NCI-H345 treated with DMSO at 0.1 percent for 48 hours (cell line): ENCODE measurements at regions not wholly inside any gene's neighbourhood (a gene's known extent, or its start where the extent isn't known, plus 50 kb on each side); places are given as distances from the start of the nearest gene placed in this dataset.

Source experiments
- DNase-seq: peaks from one replicate; lab custom pipeline; 2025; ENCODE audit not compliant: unreplicated experiment; lab: John Stamatoyannopoulos, UW

- no peak for DNase-seq
These were observed 102.1 kb upstream of the MLIP start for GRCh38 chr6:54009052-54009654.

GRCh38 chr6:54010340-54011276 is 100.6 kb upstream of the MLIP start:
- no peak for DNase-seq

- DNase-seq = no peak
These were observed 100.0 kb upstream of the MLIP start for GRCh38 chr6:54011277-54011648.

- no peak for DNase-seq
These were observed 97.3 kb upstream of the MLIP start for GRCh38 chr6:54013966-54014365.

GRCh38 chr6:54014440-54014839 is 96.8 kb upstream of the MLIP start:
- DNase-seq = no peak

- DNase-seq = no peak
These were observed 93.4 kb upstream of the MLIP start for GRCh38 chr6:54017877-54018276.

- DNase-seq = no peak
These were observed 92.5 kb upstream of the MLIP start for GRCh38 chr6:54018722-54019121.

GRCh38 chr6:54019860-54020259 is 91.4 kb upstream of the MLIP start:
- DNase-seq = no peak

GRCh38 chr6:54020334-54020733 is 90.9 kb upstream of the MLIP start:
- DNase-seq = no peak

GRCh38 chr6:54026652-54027400 is 84.4 kb upstream of the MLIP start:
- DNase-seq = no peak

GRCh38 chr6:54028170-54028569 is 83.1 kb upstream of the MLIP start:
- no peak for DNase-seq

GRCh38 chr6:54029187-54029586 is 82.1 kb upstream of the MLIP start:
- no peak for DNase-seq

- DNase-seq = no peak
These were observed 80.1 kb upstream of the MLIP start for GRCh38 chr6:54031169-54031568.

GRCh38 chr6:54037277-54037779 is 73.9 kb upstream of the MLIP start:
- no peak for DNase-seq

GRCh38 chr6:54040545-54040944 is 70.7 kb upstream of the MLIP start:
- no peak for DNase-seq

GRCh38 chr6:54041239-54041638 is 70.0 kb upstream of the MLIP start:
- DNase-seq = no peak

- DNase-seq = no peak
These were observed 67.9 kb upstream of the MLIP start for GRCh38 chr6:54043360-54043759.

GRCh38 chr6:54044059-54044458 is 67.2 kb upstream of the MLIP start:
- no peak for DNase-seq

- no peak for DNase-seq
These were observed 62.5 kb upstream of the MLIP start for GRCh38 chr6:54048782-54049181.

- no peak for DNase-seq
These were observed 60.5 kb upstream of the MLIP start for GRCh38 chr6:54050750-54051149.

- no peak for DNase-seq
These were observed 57.3 kb upstream of the MLIP start for GRCh38 chr6:54053881-54054391.
